Hepatocyte (in vitro differentiated cells): ENCODE measurements at regions not wholly inside any gene's neighbourhood (a gene's known extent, or its start where the extent isn't known, plus 50 kb on each side); places are given as distances from the start of the nearest gene placed in this dataset.

ENCODE experiments used
- DNase-seq: peaks from one replicate; pipeline ENCODE4 v3.0.0-alpha.2; 2016; ENCODE audit warnings: low spot score
- H2AFZ ChIP-seq: fragments of 200-600 bp; sonication (generic); 2 replicates; pipeline ENCODE4 v1.6.0; 2016; ENCODE audit warnings: antibody characterized with exemption, mild to moderate bottlenecking
- H3K27ac ChIP-seq: fragments of 200-600 bp; sonication (generic); 2 replicates; pipeline ENCODE4 v1.5.1; 2016; ENCODE audit warnings: mild to moderate bottlenecking
- H3K27me3 ChIP-seq: fragments of 200-600 bp; sonication (generic); 2 replicates; pipeline ENCODE4 v1.6.1; 2016
- H3K36me3 ChIP-seq: fragments of 200-600 bp; sonication (generic); replicated peaks from 2 replicates; pipeline ENCODE4 v1.5.1; 2016; ENCODE audit warnings: low read depth; ENCODE audit not compliant: insufficient read depth
- H3K4me1 ChIP-seq: fragments of 200-600 bp; sonication (generic); 2 replicates; pipeline ENCODE4 v1.5.1; 2016; ENCODE audit warnings: mild to moderate bottlenecking, moderate library complexity; ENCODE audit not compliant: insufficient read depth
- H3K4me2 ChIP-seq: fragments of 200-600 bp; sonication (generic); 2 replicates; pipeline ENCODE4 v1.6.0; 2016
- H3K4me3 ChIP-seq: fragments of 200-600 bp; sonication (generic); 2 replicates; pipeline ENCODE4 v1.5.1; 2016; ENCODE audit warnings: mild to moderate bottlenecking
- H3K79me2 ChIP-seq: fragments of 200-600 bp; sonication (generic); 2 replicates; pipeline ENCODE4 v1.6.0; 2017; ENCODE audit warnings: mild to moderate bottlenecking
- H3K9me2 ChIP-seq: fragments of 200-600 bp; sonication (generic); replicated peaks from 2 replicates; pipeline ENCODE4 v1.6.0; 2017; ENCODE audit warnings: mild to moderate bottlenecking; ENCODE audit not compliant: insufficient read depth
- H3K9me3 ChIP-seq: fragments of 200-600 bp; sonication (generic); 2 replicates; pipeline ENCODE4 v1.5.1; 2016; ENCODE audit warnings: low read depth, mild to moderate bottlenecking
- H4K20me1 ChIP-seq: fragments of 200-600 bp; sonication (generic); 2 replicates; pipeline ENCODE4 v1.6.0; 2016; ENCODE audit warnings: mild to moderate bottlenecking; ENCODE audit not compliant: insufficient read depth, poor library complexity, severe bottlenecking
- EZH2 ChIP-seq: fragments of 200-600 bp; sonication (generic); IDR thresholded peaks from 2 replicates; pipeline ENCODE4 v1.6.1; 2016; ENCODE audit warnings: antibody characterized with exemption, mild to moderate bottlenecking, borderline replicate concordance
- EZH2phosphoT487 ChIP-seq: fragments of 200-600 bp; sonication (generic); IDR thresholded peaks from one replicate; pipeline ENCODE4 v1.6.1; 2018; ENCODE audit warnings: antibody characterized with exemption, mild to moderate bottlenecking, low read depth, moderate library complexity; ENCODE audit not compliant: unreplicated experiment, severe bottlenecking
- WGBS: methylation state at CpG from one replicate; pipeline ENCODE4 v1.1.6; 2016; ENCODE audit warnings: low lambda C conversion rate; ENCODE audit errors: missing lambda C conversion rate; 5-methylcytosine and 5-hydroxymethylcytosine counted together
- TF ChIP-seq, protein P1 (sequence below): fragments of 200-600 bp; sonication (generic); IDR thresholded peaks from 2 replicates; pipeline ENCODE4 v1.5.1; 2016; ENCODE audit warnings: antibody characterized with exemption, mild to moderate bottlenecking; ENCODE audit not compliant: poor library complexity

DNA sequence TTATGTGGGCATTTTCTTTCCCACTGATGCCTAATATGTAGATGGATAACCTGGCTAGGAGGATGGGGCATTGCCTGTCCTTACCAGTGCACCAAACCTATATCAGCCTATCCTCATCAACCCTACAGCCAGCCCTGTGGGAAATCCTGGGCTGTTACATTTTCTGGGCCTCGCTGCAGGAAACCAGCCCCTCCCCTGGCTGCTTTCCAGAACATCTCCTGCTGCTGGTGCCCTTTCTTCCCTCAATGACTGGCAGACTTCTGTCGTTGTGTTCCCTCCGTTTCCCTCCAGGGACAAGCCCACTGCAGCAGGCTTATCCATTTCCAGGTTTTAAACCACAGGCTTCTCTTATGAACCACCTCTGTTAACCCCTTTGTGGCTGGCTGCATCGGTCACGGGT, 486.1 kb upstream of the COBL start:
- H3K36me3 ChIP-seq = no peaks in the 10 kb centered on the region
- TF ChIP-seq EZH2 = no peak
- TF ChIP-seq, protein P1, sequence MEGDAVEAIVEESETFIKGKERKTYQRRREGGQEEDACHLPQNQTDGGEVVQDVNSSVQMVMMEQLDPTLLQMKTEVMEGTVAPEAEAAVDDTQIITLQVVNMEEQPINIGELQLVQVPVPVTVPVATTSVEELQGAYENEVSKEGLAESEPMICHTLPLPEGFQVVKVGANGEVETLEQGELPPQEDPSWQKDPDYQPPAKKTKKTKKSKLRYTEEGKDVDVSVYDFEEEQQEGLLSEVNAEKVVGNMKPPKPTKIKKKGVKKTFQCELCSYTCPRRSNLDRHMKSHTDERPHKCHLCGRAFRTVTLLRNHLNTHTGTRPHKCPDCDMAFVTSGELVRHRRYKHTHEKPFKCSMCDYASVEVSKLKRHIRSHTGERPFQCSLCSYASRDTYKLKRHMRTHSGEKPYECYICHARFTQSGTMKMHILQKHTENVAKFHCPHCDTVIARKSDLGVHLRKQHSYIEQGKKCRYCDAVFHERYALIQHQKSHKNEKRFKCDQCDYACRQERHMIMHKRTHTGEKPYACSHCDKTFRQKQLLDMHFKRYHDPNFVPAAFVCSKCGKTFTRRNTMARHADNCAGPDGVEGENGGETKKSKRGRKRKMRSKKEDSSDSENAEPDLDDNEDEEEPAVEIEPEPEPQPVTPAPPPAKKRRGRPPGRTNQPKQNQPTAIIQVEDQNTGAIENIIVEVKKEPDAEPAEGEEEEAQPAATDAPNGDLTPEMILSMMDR = no peak
- no peak for TF ChIP-seq EZH2phosphoT487
- DNase-seq = no peak
- no peaks in the 10 kb centered on the region for H4K20me1 ChIP-seq
- WGBS = 61% methylated on average over 5 of the region's 5 CpGs
- no peak overlapping the region for H3K27ac ChIP-seq
- no peaks in the 10 kb centered on the region for H3K79me2 ChIP-seq
- no peak overlapping the region for H3K4me2 ChIP-seq
- no peaks in the 10 kb centered on the region for H3K4me1 ChIP-seq
- no peaks in the 10 kb centered on the region for H3K9me3 ChIP-seq
- no peaks in the 10 kb centered on the region for H3K9me2 ChIP-seq
- H3K4me3 ChIP-seq = no peak overlapping the region
- no peak overlapping the region for H2AFZ ChIP-seq
- no peaks in the 10 kb centered on the region for H3K27me3 ChIP-seq

DNA sequence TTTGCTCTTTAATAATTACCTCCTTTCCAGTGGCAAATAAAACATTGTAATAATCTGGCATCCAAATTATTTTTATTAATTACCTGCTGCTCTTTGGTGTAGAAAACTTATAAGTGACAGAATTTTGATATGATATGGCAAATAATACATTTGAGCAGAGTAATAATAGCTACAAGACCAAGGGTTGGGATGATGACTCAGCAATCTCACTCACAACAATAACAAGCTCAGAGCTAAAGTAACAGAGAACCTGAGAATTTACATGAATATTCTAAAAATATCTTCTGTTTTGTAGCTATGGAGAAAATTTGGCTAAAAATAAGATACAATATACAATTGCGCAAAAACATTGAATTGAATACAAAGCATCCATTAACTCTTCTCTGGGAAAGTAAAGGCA, 480.8 kb upstream of the COBL start:
- H3K4me1 ChIP-seq = no peaks in the 10 kb centered on the region
- no peaks in the 10 kb centered on the region for H3K79me2 ChIP-seq
- H2AFZ ChIP-seq = no peak overlapping the region
- 94% methylated on average over 1 of the region's 1 CpG for WGBS
- no peak overlapping the region for H3K4me2 ChIP-seq
- H3K36me3 ChIP-seq = no peaks in the 10 kb centered on the region
- H3K9me3 ChIP-seq = no peaks in the 10 kb centered on the region
- H3K27me3 ChIP-seq = no peaks in the 10 kb centered on the region
- no peak for TF ChIP-seq EZH2phosphoT487
- no peak for DNase-seq
- H3K4me3 ChIP-seq = no peak overlapping the region
- H4K20me1 ChIP-seq = no peaks in the 10 kb centered on the region
- no peaks in the 10 kb centered on the region for H3K9me2 ChIP-seq
- no peak overlapping the region for H3K27ac ChIP-seq

DNA sequence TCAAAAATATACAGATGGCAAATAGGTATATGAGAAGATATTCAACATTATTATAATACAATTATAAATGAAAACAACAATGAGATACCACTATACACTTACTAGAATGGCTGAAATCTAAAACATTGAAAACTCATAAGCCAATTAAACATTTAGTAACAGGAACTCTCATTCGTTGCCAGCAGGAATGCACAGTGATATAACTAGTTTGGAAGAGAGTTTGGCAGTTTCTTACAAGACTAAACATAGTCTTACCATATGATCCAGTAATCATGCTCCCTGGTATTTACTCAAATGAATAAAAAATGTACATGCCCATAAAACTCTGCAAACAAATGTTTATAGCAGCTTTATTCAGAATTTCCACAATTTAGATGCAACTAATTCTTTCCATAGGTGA, 476.2 kb upstream of the COBL start:
- TF ChIP-seq EZH2 (no peak), EZH2phosphoT487 (no peak)
- H3K27ac ChIP-seq = no peak overlapping the region
- no peaks in the 10 kb centered on the region for H4K20me1 ChIP-seq
- no peaks in the 10 kb centered on the region for H3K27me3 ChIP-seq
- DNase-seq = no peak
- H3K9me2 ChIP-seq = no peaks in the 10 kb centered on the region
- no peak overlapping the region for H2AFZ ChIP-seq
- H3K79me2 ChIP-seq = no peaks in the 10 kb centered on the region
- WGBS = 71% methylated on average over 1 of the region's 1 CpG
- H3K9me3 ChIP-seq = no peaks in the 10 kb centered on the region
- H3K4me3 ChIP-seq = no peak overlapping the region
- H3K4me2 ChIP-seq = no peak overlapping the region
- H3K36me3 ChIP-seq = no peaks in the 10 kb centered on the region
- no peaks in the 10 kb centered on the region for H3K4me1 ChIP-seq

DNA sequence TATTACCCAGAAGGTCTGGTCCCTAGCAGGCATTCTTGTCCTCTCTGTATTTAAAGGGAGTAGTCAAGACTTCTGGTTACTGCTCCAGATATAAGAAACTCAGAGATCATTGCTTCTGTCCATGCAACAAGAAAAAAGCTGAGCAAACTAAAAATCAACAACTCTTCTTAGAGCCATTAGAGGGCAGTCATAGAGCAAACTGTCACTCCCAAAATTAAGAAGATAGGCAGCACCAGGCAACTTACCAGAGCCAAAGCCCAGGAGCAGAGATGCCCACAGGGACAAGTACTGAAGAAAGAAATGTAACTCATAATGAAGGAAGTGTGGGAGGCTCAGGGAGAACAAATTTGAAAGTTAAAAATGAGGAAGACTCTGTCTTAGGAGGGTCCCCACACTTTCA, 472.9 kb upstream of the COBL start:
- TF ChIP-seq EZH2phosphoT487 (no peak), EZH2 (no peak)
- TF ChIP-seq, protein P1 = peak; percentile 47
- no peaks in the 10 kb centered on the region for H3K9me2 ChIP-seq

DNA sequence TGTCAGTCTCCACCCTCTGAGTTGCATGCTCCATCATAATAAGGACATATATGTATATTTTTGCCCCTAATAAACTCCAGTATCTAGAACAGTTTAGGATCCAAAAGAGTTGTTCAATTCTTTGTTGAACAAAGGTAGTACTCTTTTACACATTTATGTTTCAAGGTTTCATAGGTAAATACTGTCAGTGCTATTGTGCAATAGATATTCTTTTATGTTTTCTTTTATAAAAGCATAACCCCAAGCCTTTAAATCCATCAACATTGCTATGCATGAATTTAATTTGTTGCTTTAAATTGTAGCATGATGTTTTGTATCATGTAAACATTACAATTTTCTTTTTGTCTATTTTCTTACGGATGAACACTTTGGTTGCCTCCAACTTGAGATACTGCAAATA, 469.7 kb upstream of the COBL start:
- WGBS = 91% methylated on average over 1 of the region's 1 CpG
- Histone ChIP-seq H2AFZ (no peak overlapping the region), H3K27ac (no peak overlapping the region), H3K27me3 (no peaks in the 10 kb centered on the region), H3K36me3 (no peaks in the 10 kb centered on the region), H4K20me1 (no peaks in the 10 kb centered on the region), H3K79me2 (no peaks in the 10 kb centered on the region), H3K9me3 (no peaks in the 10 kb centered on the region), H3K9me2 (no peaks in the 10 kb centered on the region), H3K4me2 (no peak overlapping the region), H3K4me1 (no peaks in the 10 kb centered on the region), H3K4me3 (no peak overlapping the region)
- no peak for TF ChIP-seq EZH2phosphoT487
- no peak for TF ChIP-seq EZH2
- TF ChIP-seq, protein P1 = no peak
- no peak for DNase-seq

More for the DNA sequence above, 472.9 kb upstream of the COBL start:
- no peaks in the 10 kb centered on the region for H3K79me2 ChIP-seq
- H3K27me3 ChIP-seq = no peaks in the 10 kb centered on the region
- no peak overlapping the region for H3K27ac ChIP-seq
- H3K4me3 ChIP-seq = no peak overlapping the region
- H3K4me1 ChIP-seq = no peaks in the 10 kb centered on the region
- no peaks in the 10 kb centered on the region for H4K20me1 ChIP-seq
- H3K4me2 ChIP-seq = no peak overlapping the region
- no peaks in the 10 kb centered on the region for H3K9me3 ChIP-seq
- peak; percentile 25 for DNase-seq
- H3K36me3 ChIP-seq = no peaks in the 10 kb centered on the region
- H2AFZ ChIP-seq = no peak overlapping the region
